Peyer's patch (tissue), 4 donors: ENCODE measurements at regions not wholly inside any gene's neighbourhood (a gene's known extent, or its start where the extent isn't known, plus 50 kb on each side); places are given as distances from the start of the nearest gene placed in this dataset.

Experiments used
- POLR2A ChIP-seq, 2 donors: fragments of 450-650 bp; IDR thresholded peaks; one replicate each; pipeline ENCODE4 v1.5.1; 2017; ENCODE audit warnings: antibody characterized with exemption in 2 of 2, mild to moderate bottlenecking in 2 of 2, moderate library complexity in 2 of 2
- TF ChIP-seq, protein P1 (sequence below), 6 experiments: fragments of 450-650 bp in 4 of 6; fragments of 200-600 bp in 2 of 6; sonication (generic) in 1 of 6; IDR thresholded peaks; one replicate each; pipeline ENCODE4 v1.5.1; 2017 to 2019; ENCODE audit warnings: antibody characterized with exemption in 6 of 6, mild to moderate bottlenecking in 3 of 6, moderate library complexity in 1 of 6

DNA sequence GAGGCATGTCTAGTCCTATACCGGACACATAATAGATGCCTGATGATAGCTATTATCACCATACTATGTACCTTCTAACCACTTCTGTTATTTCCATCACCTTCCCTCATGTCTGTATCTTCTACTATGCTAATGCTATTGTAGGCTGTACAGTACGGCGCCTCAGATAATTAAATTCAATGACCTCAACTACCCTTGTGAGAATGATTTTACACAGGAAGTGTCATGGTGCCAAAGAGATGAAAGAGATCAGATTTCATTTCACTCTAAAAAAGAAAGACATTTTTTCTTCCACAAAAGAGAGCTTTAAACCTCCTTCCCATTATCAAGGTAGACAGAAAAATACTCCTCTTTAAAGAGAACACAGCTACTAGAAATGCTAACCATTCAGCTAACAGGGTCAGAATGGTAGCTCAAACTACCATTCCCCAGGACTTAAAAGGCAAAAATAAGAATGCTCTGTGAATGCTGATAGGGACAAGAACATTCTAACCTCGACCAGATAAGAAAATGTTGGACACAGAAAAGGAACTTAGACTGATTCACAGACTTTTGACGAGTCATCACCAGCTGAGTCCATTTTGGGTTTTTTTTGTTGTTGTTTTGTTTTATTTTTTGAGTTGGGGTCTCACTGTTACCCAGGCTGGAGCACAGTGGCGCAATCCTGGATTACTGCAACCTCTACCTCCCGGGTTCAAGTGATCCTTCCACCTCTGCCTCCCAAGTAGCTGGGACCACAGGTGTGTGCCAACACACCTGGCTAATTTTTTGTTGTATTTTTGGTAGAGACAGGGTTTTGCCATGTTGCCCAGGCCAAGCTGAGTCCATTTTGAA, 99.2 kb upstream of the RAPGEF2 start:
- TF ChIP-seq, protein P1, sequence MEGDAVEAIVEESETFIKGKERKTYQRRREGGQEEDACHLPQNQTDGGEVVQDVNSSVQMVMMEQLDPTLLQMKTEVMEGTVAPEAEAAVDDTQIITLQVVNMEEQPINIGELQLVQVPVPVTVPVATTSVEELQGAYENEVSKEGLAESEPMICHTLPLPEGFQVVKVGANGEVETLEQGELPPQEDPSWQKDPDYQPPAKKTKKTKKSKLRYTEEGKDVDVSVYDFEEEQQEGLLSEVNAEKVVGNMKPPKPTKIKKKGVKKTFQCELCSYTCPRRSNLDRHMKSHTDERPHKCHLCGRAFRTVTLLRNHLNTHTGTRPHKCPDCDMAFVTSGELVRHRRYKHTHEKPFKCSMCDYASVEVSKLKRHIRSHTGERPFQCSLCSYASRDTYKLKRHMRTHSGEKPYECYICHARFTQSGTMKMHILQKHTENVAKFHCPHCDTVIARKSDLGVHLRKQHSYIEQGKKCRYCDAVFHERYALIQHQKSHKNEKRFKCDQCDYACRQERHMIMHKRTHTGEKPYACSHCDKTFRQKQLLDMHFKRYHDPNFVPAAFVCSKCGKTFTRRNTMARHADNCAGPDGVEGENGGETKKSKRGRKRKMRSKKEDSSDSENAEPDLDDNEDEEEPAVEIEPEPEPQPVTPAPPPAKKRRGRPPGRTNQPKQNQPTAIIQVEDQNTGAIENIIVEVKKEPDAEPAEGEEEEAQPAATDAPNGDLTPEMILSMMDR (IDR thresholded peaks at IDR 0.05) = no peak
- TF ChIP-seq POLR2A (IDR thresholded peaks at IDR 0.05) = no peak
